HG03025 (cell line): ENCODE measurements at regions not wholly inside any gene's neighbourhood (a gene's known extent, or its start where the extent isn't known, plus 50 kb on each side); places are given as distances from the start of the nearest gene placed in this dataset.
"Not testable (repeated sequence)": the region's sequence is repeated elsewhere in the genome, so short reads cannot be mapped to it uniquely, and the experiment has no call there.

ENCODE experiments used
- ATAC-seq: cut with Tn5 transposase; IDR thresholded peaks from one replicate; pipeline ENCODE4 v1.9.1; 2021; ENCODE audit warnings: mild to moderate bottlenecking, moderate library complexity; ENCODE audit not compliant: unreplicated experiment, low FRiP score

- ATAC-seq, result peak; percentile 73
Measured at GRCh38 chr7:36057323-36057722, 95.7 kb upstream of the EEPD1 start.

GRCh38 chr7:36058020-36058592 is 94.9 kb upstream of the EEPD1 start:
- peak; percentile 69 for ATAC-seq

GRCh38 chr7:36060388-36060787 is 92.7 kb upstream of the EEPD1 start:
- ATAC-seq, result not testable (repeated sequence)

- ATAC-seq, result no peak
Measured at GRCh38 chr7:36062154-36062815, 90.8 kb upstream of the EEPD1 start.

GRCh38 chr7:36064676-36065075 is 88.4 kb upstream of the EEPD1 start:
- ATAC-seq, result no peak

GRCh38 chr7:36065563-36066342 is 87.3 kb upstream of the EEPD1 start:
- not testable (repeated sequence) for ATAC-seq

- no peak for ATAC-seq
Measured at GRCh38 chr7:36066343-36066664, 86.8 kb upstream of the EEPD1 start.

- ATAC-seq, result no peak
Measured at GRCh38 chr7:36070230-36070629, 82.8 kb upstream of the EEPD1 start.

GRCh38 chr7:36071605-36072004 is 81.4 kb upstream of the EEPD1 start:
- ATAC-seq, result no peak

GRCh38 chr7:36072620-36073019 is 80.4 kb upstream of the EEPD1 start:
- no peak for ATAC-seq

- no peak for ATAC-seq
Measured at GRCh38 chr7:36075561-36075960, 77.5 kb upstream of the EEPD1 start.

GRCh38 chr7:36076074-36076473 is 77.0 kb upstream of the EEPD1 start:
- no peak for ATAC-seq

GRCh38 chr7:36078816-36079360 is 74.2 kb upstream of the EEPD1 start:
- ATAC-seq, result no peak

GRCh38 chr7:36079446-36080025 is 73.5 kb upstream of the EEPD1 start:
- no peak for ATAC-seq

- no peak for ATAC-seq
Measured at GRCh38 chr7:36080843-36081242, 72.2 kb upstream of the EEPD1 start.

GRCh38 chr7:36082216-36082615 is 70.8 kb upstream of the EEPD1 start:
- ATAC-seq, result no peak

GRCh38 chr7:36082910-36083309 is 70.1 kb upstream of the EEPD1 start:
- no peak for ATAC-seq

- no peak for ATAC-seq
Measured at GRCh38 chr7:36083626-36084380, 69.3 kb upstream of the EEPD1 start.

- ATAC-seq, result no peak
Measured at GRCh38 chr7:36084485-36085091, 68.5 kb upstream of the EEPD1 start.

GRCh38 chr7:36085096-36085495 is 68.0 kb upstream of the EEPD1 start:
- ATAC-seq, result no peak
